Memory B cell (primary cell): ENCODE measurements at regions not wholly inside any gene's neighbourhood (a gene's known extent, or its start where the extent isn't known, plus 50 kb on each side); places are given as distances from the start of the nearest gene placed in this dataset.
A peak's percentile ranks its signal among the peaks of the same experiment; 100 is the strongest.

ENCODE experiments used
- ATAC-seq: fragments of 150-1000 bp; cut with Tn5 transposase; 2 replicates; pipeline ENCODE4 v1.10.0; 2021; ENCODE audit warnings: low read depth, mild to moderate bottlenecking, moderate library complexity
- DNase-seq, 2 donors: peaks; one replicate each; pipeline ENCODE4 v3.0.0; 2022; ENCODE audit warnings: low spot score in 2 of 2
- H3K27ac Mint-ChIP-seq: one replicate; pipeline ENCODE4 v1.8.0; 2022; ENCODE audit warnings: mild to moderate bottlenecking, moderate library complexity, mixed read lengths
- H3K27me3 Mint-ChIP-seq: one replicate; pipeline ENCODE4 v1.8.0; 2022; ENCODE audit warnings: mixed read lengths
- H3K36me3 Mint-ChIP-seq: one replicate; pipeline ENCODE4 v1.8.0; 2022; ENCODE audit warnings: mild to moderate bottlenecking, mixed read lengths
- H3K4me1 Mint-ChIP-seq: one replicate; pipeline ENCODE4 v1.8.0; 2022; ENCODE audit warnings: mixed read lengths
- H3K4me3 Mint-ChIP-seq: one replicate; pipeline ENCODE4 v1.8.0; 2022; ENCODE audit warnings: mild to moderate bottlenecking, moderate library complexity, mixed read lengths
- H3K9me3 Mint-ChIP-seq: one replicate; pipeline ENCODE4 v1.8.0; 2022; ENCODE audit warnings: mixed read lengths

- no peak for DNase-seq
- no peaks in the 10 kb centered on the region for H3K4me1 Mint-ChIP-seq
- peaks cover 7% of the 10 kb centered on the region for H3K36me3 Mint-ChIP-seq
- H3K27me3 Mint-ChIP-seq: no peaks in the 10 kb centered on the region
- no peaks in the 10 kb centered on the region for H3K9me3 Mint-ChIP-seq
- peak overlapping the region; percentile 95 for H3K27ac Mint-ChIP-seq
- ATAC-seq: no peak
- peak overlapping the region; percentile 86 for H3K4me3 Mint-ChIP-seq
These were observed 97.8 kb downstream of the ZNF674 start for GRCh38 chrX:46447384-46447783.

DNA sequence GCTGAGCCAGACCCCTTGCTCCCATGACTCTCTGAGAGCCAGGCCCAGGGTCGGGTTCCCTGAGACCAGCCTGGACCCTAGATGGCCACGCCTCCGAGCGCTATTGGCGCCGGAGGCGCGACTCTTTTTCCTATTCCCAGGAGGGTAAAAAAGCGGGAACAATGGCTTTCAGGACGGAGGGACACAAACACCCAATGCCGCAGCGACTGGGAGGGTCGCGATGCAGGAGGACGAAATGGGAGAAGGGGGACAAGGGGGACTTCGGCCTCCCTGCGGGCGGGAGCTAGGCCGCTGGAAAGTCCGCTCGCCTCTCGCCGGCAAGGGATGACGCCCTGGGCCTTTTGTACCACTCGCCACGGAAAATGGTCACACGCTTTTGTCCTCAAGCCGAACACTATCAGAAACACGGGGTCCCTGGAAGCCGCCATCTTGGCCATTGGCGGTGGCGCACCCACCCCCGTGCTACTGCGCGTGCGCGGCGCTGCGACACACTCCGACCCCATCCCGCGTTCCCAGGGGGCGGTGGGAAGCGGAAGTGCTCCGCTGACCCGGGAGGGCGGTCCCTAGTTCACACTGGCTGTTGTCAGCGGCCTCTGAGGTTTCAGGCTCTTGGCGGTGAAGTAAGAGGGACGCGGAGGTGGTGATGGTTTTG is 98.4 kb downstream of the ZNF674 start:
- Mint-ChIP-seq H3K27ac (peak overlapping the region; percentile 95), H3K9me3 (no peaks in the 10 kb centered on the region), H3K4me3 (peak overlapping the region; percentile 86), H3K4me1 (no peaks in the 10 kb centered on the region), H3K27me3 (no peaks in the 10 kb centered on the region), H3K36me3 (peaks cover 4% of the 10 kb centered on the region)
- DNase-seq: peak; percentile 69 to 70
- peak; percentile 97 for ATAC-seq

DNA sequence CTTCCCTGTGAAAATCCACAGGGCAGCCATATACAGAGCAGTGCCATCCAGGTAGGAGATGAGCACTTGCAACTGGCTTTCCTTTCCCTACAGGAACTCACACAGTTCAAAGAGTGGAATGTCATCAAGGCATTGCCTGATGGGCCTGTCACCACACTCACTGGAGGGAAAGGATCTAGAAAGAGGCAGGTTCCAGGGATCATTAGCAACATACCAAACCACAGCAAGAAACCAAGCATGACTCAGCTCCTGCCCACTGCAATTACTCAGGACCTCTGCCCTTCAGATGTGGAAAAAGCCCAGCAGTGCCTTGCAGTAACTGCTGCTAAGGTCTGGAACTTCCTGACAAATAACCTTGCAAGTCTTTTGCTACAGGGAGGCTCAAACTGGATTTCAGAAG is 101.2 kb downstream of the ZNF674 start:
- no peaks in the 10 kb centered on the region for H3K36me3 Mint-ChIP-seq
- H3K9me3 Mint-ChIP-seq: no peaks in the 10 kb centered on the region
- no peak overlapping the region for H3K4me3 Mint-ChIP-seq
- H3K4me1 Mint-ChIP-seq: no peaks in the 10 kb centered on the region
- ATAC-seq (no peak), DNase-seq (no peak)
- H3K27me3 Mint-ChIP-seq: no peaks in the 10 kb centered on the region
- no peak overlapping the region for H3K27ac Mint-ChIP-seq

DNA sequence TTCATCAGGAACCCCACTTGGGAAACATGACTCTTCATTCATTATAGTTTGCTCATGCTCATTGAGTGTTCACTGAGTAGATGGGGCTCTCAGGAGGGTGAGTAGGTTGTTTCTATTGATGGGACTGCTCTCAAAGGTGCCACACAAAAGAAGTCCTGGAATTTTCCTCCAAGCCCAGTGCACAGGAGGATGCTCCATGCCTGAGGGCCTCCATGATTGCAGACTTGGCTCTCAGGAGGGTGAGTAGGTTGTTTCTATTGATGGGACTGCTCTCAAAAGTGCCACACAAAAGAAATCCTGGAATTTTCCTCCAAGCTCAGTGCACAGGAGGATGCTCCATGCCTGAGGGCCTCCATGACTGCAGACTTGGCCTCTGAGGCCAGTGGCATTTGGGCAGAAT is 108.5 kb downstream of the ZNF674 start:
- DNase-seq (no peak), ATAC-seq (no peak)
- Mint-ChIP-seq H3K27ac (no peak overlapping the region), H3K4me1 (no peaks in the 10 kb centered on the region), H3K27me3 (no peaks in the 10 kb centered on the region), H3K36me3 (no peaks in the 10 kb centered on the region), H3K9me3 (no peaks in the 10 kb centered on the region), H3K4me3 (no peak overlapping the region)

DNA sequence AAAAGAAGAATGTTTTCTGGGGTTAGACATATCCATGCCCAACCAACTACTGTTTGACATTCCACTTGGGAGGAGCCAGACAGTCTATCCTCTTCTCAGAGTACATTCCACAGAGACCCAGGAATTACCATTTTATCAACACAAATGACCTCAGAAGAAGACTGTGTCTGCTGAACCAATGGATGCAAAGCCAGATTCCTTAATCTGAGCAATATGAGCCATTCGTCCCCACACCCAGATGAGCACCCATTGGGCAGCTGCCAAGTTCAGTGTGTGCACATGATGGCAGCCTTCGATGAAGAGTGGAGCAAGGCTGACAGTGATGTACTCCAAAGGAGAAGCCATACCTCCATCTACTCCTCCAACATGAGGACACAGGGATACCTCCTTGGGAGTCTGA is 111.3 kb downstream of the ZNF674 start:
- Mint-ChIP-seq H3K27ac (no peak overlapping the region), H3K27me3 (no peaks in the 10 kb centered on the region), H3K4me3 (no peak overlapping the region), H3K36me3 (no peaks in the 10 kb centered on the region), H3K9me3 (no peaks in the 10 kb centered on the region), H3K4me1 (no peaks in the 10 kb centered on the region)
- ATAC-seq (no peak), DNase-seq (no peak)

DNA sequence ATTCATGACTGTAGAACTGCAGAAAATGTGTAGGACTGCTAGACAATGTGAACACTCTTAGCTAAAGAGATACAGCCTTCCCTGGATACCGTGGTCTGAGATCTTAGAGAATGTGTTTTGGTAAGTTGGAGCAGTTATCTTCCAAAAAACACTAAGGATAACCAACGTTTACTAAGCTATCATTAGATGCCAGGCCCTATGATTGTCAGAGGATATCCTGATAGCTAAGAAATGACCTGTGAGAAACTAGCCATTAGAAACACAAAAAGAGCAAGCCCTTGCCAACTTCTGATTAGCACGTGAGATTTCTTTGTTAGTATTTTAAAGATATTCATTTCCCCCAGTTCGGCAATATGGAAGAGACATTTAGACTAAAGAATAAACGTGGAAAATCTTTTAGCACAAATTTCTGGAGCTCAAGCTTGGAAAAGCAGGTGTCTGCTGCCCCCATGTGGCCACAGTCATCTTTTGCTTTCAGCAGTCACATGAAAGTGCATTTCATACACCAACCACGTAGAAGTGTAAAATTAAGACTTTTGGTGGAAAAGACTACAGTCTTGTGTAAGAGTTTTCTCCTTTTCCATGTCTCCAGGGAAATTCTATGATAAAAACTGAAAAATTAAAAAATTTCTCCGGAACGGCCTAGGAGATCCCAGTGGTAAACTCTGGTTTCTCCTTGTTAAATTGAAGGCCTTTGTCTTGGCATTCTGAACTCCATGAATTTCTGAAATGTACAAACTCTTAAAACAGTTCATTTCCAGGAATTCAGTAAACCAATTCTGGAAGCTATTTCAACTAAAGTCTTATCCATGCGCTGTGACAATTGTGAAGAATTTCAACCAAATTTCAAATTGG is 136.4 kb downstream of the ZNF674 start:
- Mint-ChIP-seq H3K4me1 (no peaks in the 10 kb centered on the region), H3K36me3 (no peaks in the 10 kb centered on the region), H3K9me3 (no peaks in the 10 kb centered on the region), H3K27me3 (no peaks in the 10 kb centered on the region), H3K4me3 (no peak overlapping the region), H3K27ac (no peak overlapping the region)
- peak; percentile 30 to 47 for DNase-seq
- no peak for ATAC-seq

GRCh38 chrX:46407753-46408130 is 137.5 kb downstream of the ZNF674 start:
- no peaks in the 10 kb centered on the region for H3K27me3 Mint-ChIP-seq
- H3K4me1 Mint-ChIP-seq: no peaks in the 10 kb centered on the region
- no peak overlapping the region for H3K27ac Mint-ChIP-seq
- H3K4me3 Mint-ChIP-seq: no peak overlapping the region
- H3K9me3 Mint-ChIP-seq: no peaks in the 10 kb centered on the region
- no peak for ATAC-seq
- DNase-seq: no peak
- no peaks in the 10 kb centered on the region for H3K36me3 Mint-ChIP-seq

DNA sequence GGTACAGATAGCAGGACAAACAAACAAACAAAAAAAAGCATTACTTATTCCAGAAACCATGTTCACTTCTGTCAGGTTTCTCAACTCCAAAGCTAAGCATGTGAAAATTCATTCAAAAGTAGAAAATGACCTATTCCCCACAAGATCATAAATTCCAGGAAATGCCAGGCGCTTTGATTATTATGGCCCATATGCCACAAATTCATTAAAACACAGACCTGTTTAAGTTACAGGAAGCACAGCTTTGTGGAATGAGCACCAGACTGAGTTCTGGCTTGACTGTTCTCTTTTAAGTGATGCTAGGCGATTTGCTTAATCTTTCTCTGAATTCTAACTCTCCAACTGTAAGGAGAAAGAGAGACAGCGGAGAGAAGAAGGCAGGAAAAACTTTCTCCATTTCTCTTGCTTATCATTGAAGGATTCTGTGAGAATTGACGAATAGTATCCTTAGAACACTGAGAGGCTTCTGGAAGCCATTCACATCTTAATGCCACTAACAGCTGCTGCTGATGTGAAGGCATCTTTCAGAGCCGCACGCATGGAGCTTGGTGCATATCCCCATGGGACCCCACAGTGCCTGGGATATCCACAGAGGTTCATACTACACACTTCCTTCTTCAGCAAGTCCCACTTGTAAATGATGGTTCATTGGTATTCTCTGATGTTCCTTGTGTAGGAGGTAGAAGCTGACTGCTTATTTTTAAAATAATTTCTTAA is 138.0 kb downstream of the ZNF674 start:
- DNase-seq (no peak), ATAC-seq (no peak)
- Mint-ChIP-seq H3K9me3 (no peaks in the 10 kb centered on the region), H3K36me3 (no peaks in the 10 kb centered on the region), H3K4me1 (no peaks in the 10 kb centered on the region), H3K4me3 (no peak overlapping the region), H3K27ac (no peak overlapping the region), H3K27me3 (no peaks in the 10 kb centered on the region)

DNA sequence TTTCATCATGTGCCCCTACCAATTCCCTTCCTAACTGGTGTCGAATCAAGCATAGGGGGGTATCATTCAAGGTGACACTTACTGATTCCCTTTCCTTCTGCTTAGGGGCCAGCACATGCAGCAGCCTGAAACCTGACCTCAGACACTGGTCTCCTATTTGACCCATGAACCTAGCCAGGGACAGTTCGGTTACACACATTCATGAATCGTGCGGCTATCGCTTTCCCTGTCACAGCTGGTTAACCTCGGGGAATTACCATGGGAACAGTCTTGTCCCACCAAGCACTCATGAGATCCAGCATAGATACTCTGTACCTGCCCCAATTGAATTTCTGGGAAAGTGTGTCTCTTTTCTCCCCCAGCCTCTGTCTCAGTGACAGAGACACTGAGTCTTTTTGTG is 140.4 kb downstream of the ZNF674 start:
- Mint-ChIP-seq H3K4me1 (no peaks in the 10 kb centered on the region), H3K27ac (no peak overlapping the region), H3K9me3 (no peaks in the 10 kb centered on the region), H3K36me3 (no peaks in the 10 kb centered on the region), H3K4me3 (no peak overlapping the region), H3K27me3 (peaks cover 3% of the 10 kb centered on the region)
- DNase-seq (no peak), ATAC-seq (no peak)

GRCh38 chrX:46400530-46401443 is 144.4 kb downstream of the ZNF674 start:
- no peak for ATAC-seq

DNA sequence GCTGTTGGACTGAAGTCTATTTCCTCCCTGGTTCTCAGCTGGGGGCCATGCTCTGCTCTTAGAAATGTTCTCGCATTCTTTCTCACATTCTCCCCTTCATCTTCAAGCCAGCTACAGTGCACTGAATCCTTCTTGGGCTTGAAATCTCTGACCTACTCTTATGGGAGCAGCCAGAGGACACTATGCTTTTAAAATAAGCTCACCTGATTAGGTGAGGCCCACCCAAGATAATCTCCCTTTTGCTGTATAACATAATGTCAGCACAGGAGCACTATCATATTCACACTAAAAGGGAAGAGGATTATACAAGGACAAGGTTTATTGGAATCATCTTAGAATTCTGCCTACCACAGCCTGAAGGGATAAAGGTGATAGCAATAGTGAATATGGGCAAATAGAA is 146.3 kb downstream of the ZNF674 start:
- Mint-ChIP-seq H3K36me3 (no peaks in the 10 kb centered on the region), H3K4me3 (no peak overlapping the region), H3K27ac (no peak overlapping the region), H3K9me3 (peaks cover 1% of the 10 kb centered on the region), H3K4me1 (no peaks in the 10 kb centered on the region), H3K27me3 (peaks cover 3% of the 10 kb centered on the region)
- no peak for DNase-seq
- ATAC-seq: no peak

More at GRCh38 chrX:46400530-46401443, 144.4 kb downstream of the ZNF674 start:
- peaks cover 3% of the 10 kb centered on the region for H3K27me3 Mint-ChIP-seq
- H3K4me1 Mint-ChIP-seq: no peaks in the 10 kb centered on the region
- no peak overlapping the region for H3K4me3 Mint-ChIP-seq
- H3K9me3 Mint-ChIP-seq: peaks cover 1% of the 10 kb centered on the region
- H3K36me3 Mint-ChIP-seq: no peaks in the 10 kb centered on the region
- no peak for DNase-seq
- no peak overlapping the region for H3K27ac Mint-ChIP-seq

- peaks cover 1% of the 10 kb centered on the region for H3K9me3 Mint-ChIP-seq
- no peak overlapping the region for H3K27ac Mint-ChIP-seq
- H3K27me3 Mint-ChIP-seq: peaks cover 3% of the 10 kb centered on the region
- H3K4me1 Mint-ChIP-seq: no peaks in the 10 kb centered on the region
- no peaks in the 10 kb centered on the region for H3K36me3 Mint-ChIP-seq
- no peak for DNase-seq
- no peak for ATAC-seq
- H3K4me3 Mint-ChIP-seq: no peak overlapping the region
These were observed 147.1 kb downstream of the ZNF674 start for GRCh38 chrX:46398126-46398525.

- Mint-ChIP-seq H3K9me3 (no peaks in the 10 kb centered on the region), H3K4me1 (no peaks in the 10 kb centered on the region), H3K36me3 (peaks cover 6% of the 10 kb centered on the region), H3K27ac (no peak overlapping the region), H3K4me3 (no peak overlapping the region), H3K27me3 (peaks cover 2% of the 10 kb centered on the region)
- ATAC-seq (no peak), DNase-seq (no peak)
These were observed 158.7 kb downstream of the ZNF674 start for GRCh38 chrX:46386511-46386910.
